ENCODE measurements at regions not wholly inside any gene's neighbourhood (a gene's known extent, or its start where the extent isn't known, plus 50 kb on each side); places are given as distances from the start of the nearest gene placed in this dataset.
A peak's percentile ranks its signal among the peaks of the same experiment; 100 is the strongest.
"Not testable (repeated sequence)": the region's sequence is repeated elsewhere in the genome, so short reads cannot be mapped to it uniquely, and the experiment has no call there.

DNA sequence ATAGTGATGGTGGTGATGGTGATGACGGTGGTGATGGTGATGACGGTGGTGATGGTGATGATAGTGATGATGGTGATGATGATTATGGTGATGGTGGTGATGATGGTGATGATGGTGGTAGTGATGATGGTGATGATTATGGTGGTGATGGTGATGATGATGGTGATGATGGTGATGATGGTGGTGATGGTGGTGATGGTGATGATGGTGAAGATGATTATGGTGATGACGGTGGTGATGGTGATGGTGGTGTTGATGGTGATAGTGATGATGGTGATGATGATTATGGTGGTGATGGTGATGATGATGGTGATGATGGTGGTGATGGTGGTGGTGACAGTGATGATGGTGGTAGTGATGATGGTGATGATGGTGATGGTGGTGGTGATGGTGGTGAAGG, 149.2 kb upstream of the IRX1 start:
- peaks cover 0 to 16% of the 10 kb centered on the region in 2 experiments; a peak in 3 of 4 replicates for H3K9me3 ChIP-seq (ENCODE audit: insufficient read depth in 2 of 2, low read depth in 1 of 2, low read length in 1 of 2)
- peaks cover 14% of the 10 kb centered on the region; the same call in 1 of the 2 replicates for H3K23me2 ChIP-seq (ENCODE audit: low read depth, low read length)
- no peak overlapping the region for H3K14ac ChIP-seq (ENCODE audit: insufficient read length)
- H3K27ac ChIP-seq (ENCODE audit: low read depth, low read length), result no peak overlapping the region
- H4K5ac ChIP-seq (ENCODE audit: insufficient read length, low read depth, low read length), result no peak overlapping the region
- no peak overlapping the region for H2BK15ac ChIP-seq (ENCODE audit: low read length)
- no peak overlapping the region for H3K4ac ChIP-seq (replicated peaks; ENCODE audit: insufficient read length, low read depth, low read length)
- no peak overlapping the region for H4K8ac ChIP-seq (ENCODE audit: extremely low read depth, insufficient read depth, low read length)
- H2BK20ac ChIP-seq (ENCODE audit: low read length), result no peak overlapping the region
- no peak overlapping the region for H2BK5ac ChIP-seq (ENCODE audit: low read depth, low read length)
- peak overlapping the region; percentile 95 for H3K56ac ChIP-seq (replicated peaks; ENCODE audit: insufficient read length, low read depth, low read length)
- H3K9ac ChIP-seq (replicated peaks in 1 of 4; ENCODE audit: extremely low read depth in 1 of 4, low read depth in 3 of 4, low read length in 3 of 4), result no peak overlapping the region
- no peak overlapping the region for H3K23ac ChIP-seq (ENCODE audit: insufficient read length)
- no peaks in the 10 kb centered on the region; a peak in 1 of 7 replicates for H3K4me1 ChIP-seq (replicated peaks in 1 of 4; ENCODE audit: control insufficient read depth in 3 of 4, insufficient read depth in 4 of 4, low read length in 3 of 4)
- no peak overlapping the region for H2AK5ac ChIP-seq (ENCODE audit: low read depth, low read length)
- DNase-seq (ENCODE audit: low read depth in 1 of 2, low spot score in 2 of 2) (no peak), FAIRE-seq (no peak)
- peaks cover 0 to 5% of the 10 kb centered on the region in 2 experiments for H4K20me1 ChIP-seq (replicated peaks in 1 of 2; ENCODE audit: control insufficient read depth in 1 of 2, insufficient read depth in 2 of 2, low read length in 2 of 2)
- no peak for TF ChIP-seq JUND (IDR thresholded peaks at IDR 0.05; ENCODE audit: low read length)
- no peak for TF ChIP-seq KDM5A (IDR thresholded peaks at IDR 0.05; ENCODE audit: low read length)
- TF ChIP-seq SIRT6 (IDR thresholded peaks at IDR 0.05; ENCODE audit: low read length), result no peak
- H2BK12ac ChIP-seq (ENCODE audit: low read depth, low read length), result no peak overlapping the region
- no peak overlapping the region for H2BK120ac ChIP-seq (replicated peaks; ENCODE audit: low read depth, low read length)
- no peaks in the 10 kb centered on the region for H3K79me1 ChIP-seq (ENCODE audit: low read depth, low read length)
- H3K79me2 ChIP-seq (ENCODE audit: control insufficient read depth in 1 of 2, insufficient read depth in 2 of 2, low read length in 2 of 2), result no peaks in the 10 kb centered on the region
- H3K36me3 ChIP-seq (ENCODE audit: control insufficient read depth in 2 of 4, insufficient read depth in 4 of 4, low read length in 3 of 4), result no peaks in the 10 kb centered on the region
- H3K18ac ChIP-seq (ENCODE audit: extremely low read depth, low read length), result no peak overlapping the region
- H2AFZ ChIP-seq (ENCODE audit: low read length), result no peak overlapping the region
- POLR2A ChIA-PET (ENCODE audit: partially characterized antibody), result no interaction called here
- H3K4me2 ChIP-seq (ENCODE audit: insufficient read depth in 1 of 2, low read depth in 2 of 2, low read length in 2 of 2), result no peak overlapping the region
- CTCF ChIA-PET (ENCODE audit: partially characterized antibody), result no interaction called here
- no peak overlapping the region for H4K91ac ChIP-seq (replicated peaks; ENCODE audit: insufficient read length, low read length)
- H3K27me3 ChIP-seq (replicated peaks in 1 of 4; ENCODE audit: control insufficient read depth in 3 of 4, extremely low read depth in 1 of 4, insufficient read depth in 3 of 4, low read length in 3 of 4), result no peaks in the 10 kb centered on the region; a peak in 1 of 7 replicates
- no peak overlapping the region for H3K4me3 ChIP-seq (ENCODE audit: extremely low read depth in 1 of 4, insufficient read depth in 2 of 4, low read depth in 3 of 4, low read length in 4 of 4)
- WGBS, 2 experiments (ENCODE audit: extremely low coverage in 1 of 2, insufficient coverage in 1 of 2, insufficient read length in 1 of 2, insufficient replicate concordance in 2 of 2, low coverage in 1 of 2, low lambda C conversion rate in 2 of 2, missing lambda C conversion rate in 1 of 2), result 93% methylated on average over 3 of the region's 3 CpGs; no CpG with 5 or more reads in 1 of the 2 experiments

DNA sequence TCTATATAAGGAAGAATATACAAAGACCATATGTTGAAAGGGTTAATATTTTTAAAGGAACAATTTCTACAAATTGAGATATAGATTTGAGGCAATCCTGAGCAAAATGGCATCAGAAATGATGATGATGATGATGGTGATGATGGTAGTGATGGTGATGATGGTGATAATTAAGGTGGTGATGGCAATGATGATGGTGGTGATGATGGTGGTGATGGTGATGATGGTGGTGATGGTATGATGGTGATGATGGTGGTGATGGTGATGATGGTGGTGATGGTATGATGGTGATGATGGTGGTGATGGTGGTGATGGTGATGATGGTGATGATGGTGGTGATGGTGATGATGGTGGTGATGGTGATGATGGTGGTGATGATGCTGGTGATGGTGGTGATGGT, 150.1 kb upstream of the IRX1 start:
- peak overlapping the region; percentile 82; the same call in 1 of the 2 replicates for H2AK5ac ChIP-seq (ENCODE audit: low read depth, low read length)
- H4K5ac ChIP-seq (ENCODE audit: insufficient read length, low read depth, low read length); H3K9ac ChIP-seq (replicated peaks in 1 of 4; ENCODE audit: extremely low read depth in 1 of 4, low read depth in 3 of 4, low read length in 3 of 4); POLR2A ChIA-PET (ENCODE audit: partially characterized antibody); DNase-seq (ENCODE audit: low read depth in 1 of 2, low spot score in 2 of 2); H3K36me3 ChIP-seq (ENCODE audit: control insufficient read depth in 2 of 4, insufficient read depth in 4 of 4, low read length in 3 of 4); H3K4me1 ChIP-seq (replicated peaks in 1 of 4; ENCODE audit: control insufficient read depth in 3 of 4, insufficient read depth in 4 of 4, low read length in 3 of 4); H4K8ac ChIP-seq (ENCODE audit: extremely low read depth, insufficient read depth, low read length); H3K18ac ChIP-seq (ENCODE audit: extremely low read depth, low read length); H2BK12ac ChIP-seq (ENCODE audit: low read depth, low read length); H3K79me1 ChIP-seq (ENCODE audit: low read depth, low read length); CTCF ChIA-PET (ENCODE audit: partially characterized antibody); H2BK120ac ChIP-seq (replicated peaks; ENCODE audit: low read depth, low read length); H2AFZ ChIP-seq (ENCODE audit: low read length); H2BK5ac ChIP-seq (ENCODE audit: low read depth, low read length); H3K27ac ChIP-seq (ENCODE audit: low read depth, low read length); H2BK15ac ChIP-seq (ENCODE audit: low read length); H3K4me3 ChIP-seq (ENCODE audit: extremely low read depth in 1 of 4, insufficient read depth in 2 of 4, low read depth in 3 of 4, low read length in 4 of 4); H3K4ac ChIP-seq (replicated peaks; ENCODE audit: insufficient read length, low read depth, low read length); H3K14ac ChIP-seq (ENCODE audit: insufficient read length); H2BK20ac ChIP-seq (ENCODE audit: low read length); H3K27me3 ChIP-seq (replicated peaks in 1 of 4; ENCODE audit: control insufficient read depth in 3 of 4, extremely low read depth in 1 of 4, insufficient read depth in 3 of 4, low read length in 3 of 4); H3K23ac ChIP-seq (ENCODE audit: insufficient read length); H4K20me1 ChIP-seq (replicated peaks in 1 of 2; ENCODE audit: control insufficient read depth in 1 of 2, insufficient read depth in 2 of 2, low read length in 2 of 2); H3K4me2 ChIP-seq (ENCODE audit: insufficient read depth in 1 of 2, low read depth in 2 of 2, low read length in 2 of 2); FAIRE-seq; H3K79me2 ChIP-seq (ENCODE audit: control insufficient read depth in 1 of 2, insufficient read depth in 2 of 2, low read length in 2 of 2); H3K56ac ChIP-seq (replicated peaks; ENCODE audit: insufficient read length, low read depth, low read length); H4K91ac ChIP-seq (replicated peaks; ENCODE audit: insufficient read length, low read length): not testable (repeated sequence)
- H3K9me3 ChIP-seq (ENCODE audit: insufficient read depth in 2 of 2, low read depth in 1 of 2, low read length in 1 of 2), result peaks cover 0 to 16% of the 10 kb centered on the region in 2 experiments; a peak in 3 of 4 replicates
- peaks cover 14% of the 10 kb centered on the region; the same call in 1 of the 2 replicates for H3K23me2 ChIP-seq (ENCODE audit: low read depth, low read length)
